Heart left ventricle (tissue), 13 donors: ENCODE measurements at regions not wholly inside any gene's neighbourhood (a gene's known extent, or its start where the extent isn't known, plus 50 kb on each side); places are given as distances from the start of the nearest gene placed in this dataset.

ENCODE experiments used
- POLR2A ChIP-seq, 2 donors: fragments of 450-650 bp; IDR thresholded peaks; one replicate each; pipeline ENCODE4 v1.6.1; 2017; ENCODE audit warnings: antibody characterized with exemption in 2 of 2, mild to moderate bottlenecking in 2 of 2, moderate library complexity in 2 of 2
- TF ChIP-seq, protein P1 (sequence below), 12 donors: fragments of 200-600 bp; sonication (generic) in 4 of 12; IDR thresholded peaks; one replicate each; pipeline versions ENCODE4 v1.5.0 to v1.8.0; 2018 to 2022; ENCODE audit warnings: antibody characterized with exemption in 12 of 12, mild to moderate bottlenecking in 5 of 12
- donor health status: ischemic (EF 13 %, LVEDD 7.1; RV severe dilation, severe dysfunction).
- donor health status: DM: no; HTN: yes; CAD: no.
- donor health status: DM: no; HTN: no; CAD: no.
- donor health status: ischemic (EF 25% LVEDD 6.9; RV normal size, moderate dysfunction).
- donor health status: ischemic (EF 25% LVEDD 5.7; RV mildly dilated, moderate dysfunction).
- donor health status: ischemic (EF 35%, LVEDD 5.7; RV mildly dilated, moderate dysfunction).
- donor health status: nonischemic (EF 11% LVEDD 7.7; RV severe dilation, severe dysfunction).
- donor health status: DM: yes; HTN: yes; CAD: no.
- donor health status: PGD.
- donor health status: ischemic (EF 29% LVEDD 5.4; RV normal size, mild dysfunction).
- donor health status: nonischemic (EF 23%, LVEDD 6.1; RV moderate dilation, normal function).

- TF ChIP-seq, protein P1, sequence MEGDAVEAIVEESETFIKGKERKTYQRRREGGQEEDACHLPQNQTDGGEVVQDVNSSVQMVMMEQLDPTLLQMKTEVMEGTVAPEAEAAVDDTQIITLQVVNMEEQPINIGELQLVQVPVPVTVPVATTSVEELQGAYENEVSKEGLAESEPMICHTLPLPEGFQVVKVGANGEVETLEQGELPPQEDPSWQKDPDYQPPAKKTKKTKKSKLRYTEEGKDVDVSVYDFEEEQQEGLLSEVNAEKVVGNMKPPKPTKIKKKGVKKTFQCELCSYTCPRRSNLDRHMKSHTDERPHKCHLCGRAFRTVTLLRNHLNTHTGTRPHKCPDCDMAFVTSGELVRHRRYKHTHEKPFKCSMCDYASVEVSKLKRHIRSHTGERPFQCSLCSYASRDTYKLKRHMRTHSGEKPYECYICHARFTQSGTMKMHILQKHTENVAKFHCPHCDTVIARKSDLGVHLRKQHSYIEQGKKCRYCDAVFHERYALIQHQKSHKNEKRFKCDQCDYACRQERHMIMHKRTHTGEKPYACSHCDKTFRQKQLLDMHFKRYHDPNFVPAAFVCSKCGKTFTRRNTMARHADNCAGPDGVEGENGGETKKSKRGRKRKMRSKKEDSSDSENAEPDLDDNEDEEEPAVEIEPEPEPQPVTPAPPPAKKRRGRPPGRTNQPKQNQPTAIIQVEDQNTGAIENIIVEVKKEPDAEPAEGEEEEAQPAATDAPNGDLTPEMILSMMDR (IDR thresholded peaks at IDR 0.05), result no peak
- TF ChIP-seq POLR2A (IDR thresholded peaks at IDR 0.05), result no peak
Measured at GRCh38 chr5:67512758-67513157, 316.2 kb upstream of the CD180 start.
